ENCODE measurements at regions not wholly inside any gene's neighbourhood (a gene's known extent, or its start where the extent isn't known, plus 50 kb on each side); places are given as distances from the start of the nearest gene placed in this dataset.

DNA sequence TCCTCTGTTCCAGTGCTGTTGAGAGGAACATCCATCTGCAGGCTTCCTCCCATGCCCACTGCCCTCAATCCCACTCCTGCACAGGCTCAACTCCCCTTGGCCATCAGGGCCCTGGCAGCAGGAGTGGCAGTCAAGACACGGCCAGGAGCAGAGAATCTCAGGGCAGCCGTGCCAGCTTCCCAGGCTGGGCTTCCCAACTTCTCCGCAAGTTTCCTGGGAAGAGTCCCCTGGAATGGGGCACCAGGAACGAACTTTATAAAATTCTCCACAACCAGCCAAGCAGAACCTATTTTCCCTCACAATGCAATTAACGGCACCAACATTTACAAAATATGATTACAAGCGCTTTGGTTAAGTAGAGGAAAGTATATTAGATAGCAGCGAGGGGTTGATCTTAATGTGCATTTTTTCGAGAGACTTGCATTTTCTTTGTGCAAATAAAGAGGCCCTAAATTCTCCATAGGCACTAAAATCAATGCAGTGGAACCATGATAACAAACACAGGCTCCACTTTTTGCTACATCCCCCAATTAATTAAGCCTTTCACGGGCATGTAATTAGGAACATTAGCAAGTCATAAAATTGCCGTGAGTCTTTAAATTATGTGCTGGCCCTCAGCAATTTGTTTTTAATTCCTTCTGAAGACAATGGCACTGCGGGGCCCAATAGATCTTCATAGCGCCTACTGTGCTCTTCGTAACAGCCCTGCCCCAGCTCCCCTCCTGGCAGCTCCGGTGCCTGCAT is 99.9 kb upstream of the LHX1 start:
- in situ Hi-C loops (cut with HindIII; ENCODE audit: low sequenced_read_pairs), result no loop called here
- no peak for DNase-seq (ENCODE audit: low read depth)
- H3K4me3 ChIP-seq (ENCODE audit: low read depth, low read length), result no peak overlapping the region
- no peak for TF ChIP-seq CTCF (IDR thresholded peaks at IDR 0.05; ENCODE audit: low read depth, low read length, missing control alignments)

DNA sequence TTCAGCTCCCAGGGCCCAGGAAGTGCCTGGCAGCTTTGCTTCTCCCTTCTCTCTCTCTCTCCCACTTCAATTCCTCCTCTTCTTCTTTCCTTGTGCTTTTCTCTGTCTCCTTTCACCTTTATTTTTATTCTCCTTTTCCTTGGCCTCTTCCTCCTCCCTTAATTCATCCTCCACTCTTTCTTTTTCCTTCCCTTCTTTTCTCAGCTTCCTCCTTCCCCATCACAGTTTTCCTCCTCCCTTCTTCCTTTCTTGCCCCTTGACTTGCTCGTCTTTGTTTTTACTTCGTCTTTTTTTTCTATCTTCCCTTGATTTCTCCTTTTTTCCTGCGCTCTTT is 99.4 kb upstream of the LHX1 start:
- TF ChIP-seq CTCF (IDR thresholded peaks at IDR 0.05; ENCODE audit: low read depth, low read length, missing control alignments), result no peak
- in situ Hi-C loops (cut with HindIII; ENCODE audit: low sequenced_read_pairs), result no loop called here
- no peak for DNase-seq (ENCODE audit: low read depth)
- H3K4me3 ChIP-seq (ENCODE audit: low read depth, low read length), result no peak overlapping the region

- TF ChIP-seq CTCF (IDR thresholded peaks at IDR 0.05; ENCODE audit: low read depth, low read length, missing control alignments), result no peak
- H3K4me3 ChIP-seq (ENCODE audit: low read depth, low read length), result no peak overlapping the region
- no peak for DNase-seq (ENCODE audit: low read depth)
- in situ Hi-C loops (cut with HindIII; ENCODE audit: low sequenced_read_pairs), result no loop called here
Observed at GRCh38 chr17:36839256-36839655, 98.0 kb upstream of the LHX1 start.

- no peak for TF ChIP-seq CTCF (IDR thresholded peaks at IDR 0.05; ENCODE audit: low read depth, low read length, missing control alignments)
- in situ Hi-C loops (cut with HindIII; ENCODE audit: low sequenced_read_pairs), result no loop called here
- no peak for DNase-seq (ENCODE audit: low read depth)
- H3K4me3 ChIP-seq (ENCODE audit: low read depth, low read length), result no peak overlapping the region
Observed at GRCh38 chr17:36840796-36841195, 96.5 kb upstream of the LHX1 start.

DNA sequence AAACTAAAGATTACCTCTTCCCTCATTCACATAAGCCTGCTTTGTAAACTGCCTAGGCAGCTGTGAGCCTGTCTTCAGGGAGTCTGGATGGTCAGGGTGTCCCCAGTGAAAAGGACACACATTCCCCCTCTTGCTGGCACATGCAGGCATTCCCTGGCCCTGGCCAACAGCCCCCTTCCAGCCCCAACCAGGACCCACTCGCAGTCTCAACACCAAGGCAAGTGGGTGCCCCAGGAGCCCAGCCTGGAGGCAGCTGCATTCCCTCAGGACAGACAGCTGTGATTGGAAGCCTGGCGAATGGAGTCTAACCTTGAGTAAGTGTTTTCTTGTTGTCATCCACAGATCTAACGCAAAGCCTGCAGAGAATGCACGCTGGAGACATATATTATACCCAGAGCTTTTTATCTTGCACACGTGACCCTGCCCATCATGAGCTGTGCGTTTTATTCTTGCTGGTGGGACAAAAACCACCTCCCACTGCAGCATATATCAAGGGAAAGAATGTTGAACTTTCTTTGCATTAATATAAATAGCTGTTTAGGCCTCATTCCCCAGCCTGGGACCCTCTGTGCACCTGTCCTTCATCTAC is 95.0 kb upstream of the LHX1 start:
- in situ Hi-C loops (cut with HindIII; ENCODE audit: low sequenced_read_pairs), result no loop called here
- no peak for DNase-seq (ENCODE audit: low read depth)
- no peak for TF ChIP-seq CTCF (IDR thresholded peaks at IDR 0.05; ENCODE audit: low read depth, low read length, missing control alignments)
- H3K4me3 ChIP-seq (ENCODE audit: low read depth, low read length), result no peak overlapping the region

DNA sequence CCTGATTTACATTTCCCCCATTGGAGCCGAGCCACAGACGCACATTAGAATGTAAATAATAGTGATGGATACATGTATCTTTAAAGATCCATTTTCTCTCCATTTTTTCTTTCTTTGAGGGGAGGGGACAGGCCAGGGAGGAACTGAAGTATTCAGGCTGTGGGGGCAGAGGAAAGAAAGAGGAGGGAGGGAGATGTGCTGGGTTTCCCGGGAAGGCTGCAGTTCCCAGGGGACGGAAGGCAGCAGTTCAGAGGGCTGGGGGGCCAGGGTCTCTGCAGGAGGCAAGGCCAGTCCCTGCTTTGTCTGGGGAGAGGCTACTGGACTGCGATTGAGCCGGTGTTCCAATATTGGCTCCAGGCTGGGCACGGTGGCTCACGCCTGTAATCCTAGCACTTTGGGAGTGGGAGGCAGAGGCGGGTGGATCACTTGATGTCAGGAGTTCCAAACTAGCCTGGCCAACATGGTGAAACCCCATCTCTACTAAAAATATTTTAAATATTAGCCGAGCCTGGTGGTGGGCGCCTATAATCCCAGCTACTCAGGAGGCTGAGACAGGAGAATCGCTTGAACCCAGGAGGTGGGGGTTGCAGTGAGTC is 94.2 kb upstream of the LHX1 start:
- in situ Hi-C loops (cut with HindIII; ENCODE audit: low sequenced_read_pairs), result no loop called here
- no peak overlapping the region for H3K4me3 ChIP-seq (ENCODE audit: low read depth, low read length)
- DNase-seq (ENCODE audit: low read depth), result no peak
- no peak for TF ChIP-seq CTCF (IDR thresholded peaks at IDR 0.05; ENCODE audit: low read depth, low read length, missing control alignments)

All from astrocyte of the cerebellum (primary cell).